ENCODE measurements at regions not wholly inside any gene's neighbourhood (a gene's known extent, or its start where the extent isn't known, plus 50 kb on each side); places are given as distances from the start of the nearest gene placed in this dataset.

- TF ChIP-seq HNRNPUL1 (IDR thresholded peaks at IDR 0.05; ENCODE audit: low read length) = no peak
- no peak for TF ChIP-seq ZNF398 (CRISPR knock-in tag; IDR thresholded peaks at IDR 0.05)
- no peak for TF ChIP-seq U2AF2 (optimal IDR thresholded peaks at IDR 0.05; ENCODE audit: low read depth, low read length)
- TF ChIP-seq SIRT6 (IDR thresholded peaks at IDR 0.05; ENCODE audit: low read depth, low read length) = no peak
- no peak for TF ChIP-seq EZH2 (IDR thresholded peaks at IDR 0.05; ENCODE audit: borderline replicate concordance, low read depth, low read length)
These were observed 211.7 kb upstream of the TTC14 start (continued) for GRCh38 chr3:180390313-180390712.

- no peak overlapping the region for H3K4me3 ChIP-seq
- ATAC-seq (no peak), DNase-seq (ENCODE audit: extremely low read depth in 1 of 4, low spot score in 3 of 4) (no peak), FAIRE-seq (no peak)
- no TSS peak for BruUV-seq (replicated peaks)
- ChIA-PET CTCF (ENCODE audit: low intra/inter-chr PET ratio) (no interaction called here), POLR2A (no interaction called here)
- no peaks in the 10 kb centered on the region for H4K20me1 ChIP-seq (replicated peaks; ENCODE audit: control insufficient read depth, insufficient read depth, low read length)
- no peaks in the 10 kb centered on the region for H3K36me3 ChIP-seq (ENCODE audit: control insufficient read depth, insufficient read depth, low read length)
- no peak overlapping the region for H3K27ac ChIP-seq (ENCODE audit: extremely low read depth, low read depth, low read length)
- WGBS (ENCODE audit: insufficient coverage, low coverage, missing lambda C conversion rate) = no CpG with 5 or more reads among the region's 1 CpG
- intact Hi-C loops (cut with micrococcal nuclease) (no loop called here), in situ Hi-C loops (cut with MboI) (no loop called here)
- H3K4me1 ChIP-seq (replicated peaks in 1 of 2; ENCODE audit: control insufficient read depth in 2 of 2, insufficient read depth in 2 of 2, low read length in 2 of 2) = no peaks in the 10 kb centered on the region
- H3K9me3 ChIP-seq (replicated peaks; ENCODE audit: control insufficient read depth, insufficient read depth, low read depth, low read length) = 0 out of 2 replicates have a peak, but pooled peaks cover 1% of the 10 kb centered on the region
- H2AFZ ChIP-seq (ENCODE audit: low read depth, low read length) = no peak overlapping the region
- TF ChIP-seq HDAC6 (IDR thresholded peaks at IDR 0.05; ENCODE audit: low read depth, low read length) (no peak), ZNF431 (CRISPR knock-in tag; IDR thresholded peaks at IDR 0.05) (no peak), BRCA1 (IDR thresholded peaks at IDR 0.05) (no peak), BRCA1 (CRISPR knock-in tag; IDR thresholded peaks at IDR 0.05) (no peak), POLR2A (conservative IDR thresholded peaks at IDR 0.05) (no peak), ZNF280B (CRISPR knock-in tag; IDR thresholded peaks at IDR 0.05) (no peak), SETDB1 (IDR thresholded peaks at IDR 0.05; ENCODE audit: low read length) (no peak), CREB5 (CRISPR knock-in tag; IDR thresholded peaks at IDR 0.05) (no peak), PCBP1 (IDR thresholded peaks at IDR 0.05; ENCODE audit: low read depth, low read length, poor library complexity, severe bottlenecking) (no peak), ZNF124 (CRISPR knock-in tag; IDR thresholded peaks at IDR 0.05) (no peak), MYC (IDR thresholded peaks at IDR 0.05; ENCODE audit: low read depth, low read length) (no peak), MYC (CRISPR knock-in tag; IDR thresholded peaks at IDR 0.05; ENCODE audit: borderline replicate concordance, low read depth) (no peak)
- H3K27me3 ChIP-seq (ENCODE audit: control insufficient read depth in 2 of 2, insufficient read depth in 2 of 2, low read length in 2 of 2) = no peaks in the 10 kb centered on the region
- H3K4me2 ChIP-seq (ENCODE audit: insufficient read depth, low read length) = no peak overlapping the region
- H3K79me2 ChIP-seq (ENCODE audit: control insufficient read depth, insufficient read depth, low read length) = no peaks in the 10 kb centered on the region
- no peak overlapping the region for H3K9ac ChIP-seq (ENCODE audit: insufficient read depth in 1 of 2, low read depth in 2 of 2, low read length in 2 of 2)
- no peaks in the 10 kb centered on the region for H3K9me1 ChIP-seq (ENCODE audit: control insufficient read depth, insufficient read depth, low read length)
These were observed 211.0 kb upstream of the TTC14 start for GRCh38 chr3:180391001-180391400.
